Stimulated activated CD4-positive, alpha-beta T cell treated with anti-CD3 and anti-CD28 coated beads, TNF-alpha, amount 100 ng/mL, for 1 hour (primary cell): ENCODE measurements at regions not wholly inside any gene's neighbourhood (a gene's known extent, or its start where the extent isn't known, plus 50 kb on each side); places are given as distances from the start of the nearest gene placed in this dataset.

Source experiments
- DNase-seq, 3 donors: peaks; one replicate each; pipeline ENCODE4 v3.0.0-alpha.2; 2020; ENCODE audit warnings: low read depth in 3 of 3, low spot score in 1 of 3

DNA sequence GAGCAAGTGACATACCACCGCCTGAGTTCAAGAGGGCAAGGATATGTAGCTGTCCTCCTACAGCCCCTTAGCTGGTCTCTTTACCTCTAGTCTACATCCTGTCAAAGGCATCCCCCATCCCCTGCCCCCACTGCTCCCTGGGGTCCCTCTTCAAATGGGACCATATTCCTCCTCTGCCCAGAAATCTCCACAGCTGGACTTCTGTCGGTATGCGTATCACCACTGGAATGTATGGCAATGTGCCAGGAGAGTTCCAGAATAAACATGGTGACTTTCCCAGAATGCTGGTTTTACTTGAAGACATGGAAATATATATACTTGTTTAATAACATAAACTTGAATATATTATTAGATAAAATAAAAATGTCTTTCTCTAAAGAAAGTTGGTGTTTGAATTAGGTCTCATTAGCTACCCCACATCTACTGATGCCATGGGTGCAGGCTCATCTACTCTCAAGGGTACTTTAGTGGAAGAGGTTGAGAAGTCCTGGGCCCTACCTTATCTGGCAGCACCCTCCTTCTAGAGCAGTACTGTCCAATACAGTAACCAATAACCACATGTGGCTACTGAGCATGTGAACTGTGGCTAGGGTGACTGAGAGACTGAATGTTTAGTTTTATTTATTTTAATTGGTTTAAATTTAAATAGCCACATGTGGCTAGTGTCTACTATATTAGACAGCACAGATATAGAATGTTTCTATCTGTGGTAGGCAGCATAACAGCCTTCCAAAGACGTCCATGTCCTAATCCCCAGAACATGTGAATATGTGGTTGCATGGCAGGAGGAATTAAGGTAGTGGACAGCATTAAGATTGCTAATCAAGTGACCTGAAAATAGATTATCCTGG is 181.7 kb upstream of the SLC30A5 start:
- no peak for DNase-seq

GRCh38 chr5:68915079-68915478 is 178.7 kb upstream of the SLC30A5 start:
- DNase-seq = no peak

GRCh38 chr5:68918306-68918705 is 175.5 kb upstream of the SLC30A5 start:
- no peak for DNase-seq

- no peak for DNase-seq
These were observed 173.8 kb upstream of the SLC30A5 start for GRCh38 chr5:68919988-68920490.

GRCh38 chr5:68920888-68921287 is 172.9 kb upstream of the SLC30A5 start:
- DNase-seq = no peak

- DNase-seq = no peak
These were observed 171.4 kb upstream of the SLC30A5 start for GRCh38 chr5:68922172-68922987.

DNA sequence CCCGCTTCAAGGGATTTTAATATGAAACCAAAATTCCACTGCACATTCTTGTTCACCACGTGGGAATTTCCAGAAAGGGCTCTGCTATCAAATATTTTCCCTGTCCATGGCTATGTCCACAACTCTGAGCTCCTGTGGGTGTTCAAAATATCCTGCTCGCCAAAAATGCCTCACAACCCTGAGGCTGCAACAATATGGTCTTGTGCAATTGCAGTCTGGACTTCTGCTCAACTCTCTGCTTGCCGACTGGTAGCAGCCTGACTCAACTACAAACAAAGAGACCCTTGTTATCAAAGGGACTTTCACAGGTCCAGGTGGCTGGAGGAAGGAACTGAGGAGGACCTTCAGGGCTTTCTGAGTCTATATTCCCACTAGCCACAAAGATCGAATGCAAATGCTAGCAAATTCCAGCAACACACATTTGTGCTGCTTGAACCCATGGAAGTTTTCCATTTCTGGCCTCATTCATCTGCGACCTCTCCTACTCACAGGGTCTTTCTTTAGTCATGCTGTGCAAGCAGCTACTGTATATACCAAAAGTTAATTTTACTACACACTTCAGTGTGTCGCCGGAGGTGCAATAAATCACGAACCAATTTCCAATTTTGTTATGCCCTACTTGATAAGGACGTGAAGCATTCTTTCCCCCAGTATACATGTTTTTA is 169.2 kb upstream of the SLC30A5 start:
- DNase-seq = no peak

DNA sequence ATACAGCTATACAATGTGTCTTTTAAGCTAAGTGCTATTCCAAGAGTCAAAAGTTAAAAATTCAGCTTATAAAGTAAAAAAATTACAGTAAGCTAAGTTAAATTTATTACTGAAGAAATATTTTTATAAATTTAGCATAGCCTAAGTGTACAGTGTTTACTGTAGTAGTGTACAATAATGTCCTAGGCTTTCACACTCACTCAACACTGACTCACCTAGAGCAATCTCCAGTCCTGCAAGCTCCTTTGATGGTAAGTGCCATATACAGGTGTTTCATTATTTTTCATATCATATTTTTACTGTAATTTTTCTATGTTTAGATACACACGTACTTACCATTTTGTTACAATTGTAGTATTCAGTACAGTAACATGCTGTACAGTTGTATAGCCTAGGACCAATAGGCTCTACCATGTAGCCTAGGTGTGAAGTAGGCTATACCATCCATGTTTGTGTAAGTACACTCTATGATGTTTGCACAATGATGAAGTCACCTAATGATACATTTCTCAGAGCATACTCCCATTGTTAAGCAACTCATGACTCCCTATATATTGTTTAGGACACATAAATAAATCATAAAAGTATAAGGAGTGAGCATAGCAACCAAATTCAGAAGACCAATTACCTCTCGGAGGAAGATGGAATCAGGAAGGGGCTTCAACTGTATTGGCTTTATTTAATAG is 165.1 kb upstream of the SLC30A5 start:
- DNase-seq = no peak

DNA sequence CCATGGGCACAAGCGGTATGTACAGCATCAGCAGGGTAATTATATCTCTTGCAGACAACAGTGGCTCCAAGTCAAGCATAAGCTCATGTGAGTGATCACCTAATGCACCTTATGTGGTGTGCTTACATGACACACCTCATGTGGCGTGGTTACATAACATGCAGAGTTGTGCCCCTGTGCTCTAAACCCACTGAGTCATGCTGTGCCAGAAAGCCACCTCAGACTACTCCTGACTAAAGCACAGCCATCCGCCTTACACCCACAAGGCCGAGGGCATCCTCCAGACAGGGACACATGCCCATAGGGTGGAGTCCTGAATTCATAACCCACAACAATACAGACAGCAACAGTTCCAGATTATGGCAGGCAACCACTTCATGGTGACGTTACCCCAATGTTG is 163.7 kb upstream of the SLC30A5 start:
- no peak for DNase-seq

DNA sequence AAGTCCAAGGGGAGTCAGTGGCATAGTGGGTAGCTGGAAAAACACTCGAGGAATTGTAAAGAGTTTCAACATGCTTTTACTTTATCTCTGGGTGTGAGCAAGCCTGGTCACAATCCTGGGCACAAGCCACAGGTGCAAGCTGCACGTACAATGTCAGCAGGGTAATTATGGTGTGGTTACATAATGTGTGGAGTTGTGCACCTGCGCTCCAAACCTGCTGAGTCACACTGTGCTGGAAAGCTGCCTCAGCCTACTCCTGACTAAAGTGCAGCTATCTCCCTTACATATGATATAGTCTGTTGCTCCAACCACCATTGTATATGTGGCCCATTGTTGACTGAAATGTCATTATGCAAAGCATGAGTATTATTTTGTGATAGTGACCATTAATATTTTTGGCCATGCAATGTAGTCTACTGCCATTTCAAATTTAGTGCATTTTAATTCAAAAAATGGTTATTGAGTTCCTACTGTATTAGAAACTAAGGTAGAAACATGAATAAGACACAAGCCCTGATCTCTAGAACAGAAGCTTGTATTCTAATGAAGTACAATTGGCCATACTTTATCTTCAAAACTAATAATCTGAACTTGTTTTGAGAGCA is 160.9 kb upstream of the SLC30A5 start:
- DNase-seq = no peak

- no peak for DNase-seq
These were observed 151.6 kb upstream of the SLC30A5 start for GRCh38 chr5:68942169-68942568.

DNA sequence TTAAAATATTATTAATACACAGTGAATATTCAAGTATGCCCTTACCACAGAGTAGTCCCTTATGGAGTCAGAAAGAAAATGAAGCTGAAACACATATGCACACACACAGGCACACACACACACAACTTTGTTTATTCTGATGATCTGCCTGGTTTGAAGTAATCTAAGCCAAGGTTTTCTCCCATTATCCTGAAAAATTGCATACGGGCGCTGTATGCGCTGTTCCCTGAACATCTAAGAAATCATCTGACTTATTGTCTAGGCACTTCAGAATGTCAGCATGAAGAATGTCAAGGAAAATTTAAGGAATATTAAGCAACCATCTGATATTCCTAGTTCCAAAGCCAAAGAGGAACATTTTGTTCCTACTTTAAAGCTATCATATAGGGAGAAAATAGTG is 147.1 kb upstream of the SLC30A5 start:
- no peak for DNase-seq

- no peak for DNase-seq
These were observed 145.8 kb upstream of the SLC30A5 start for GRCh38 chr5:68947986-68948385.

GRCh38 chr5:68949256-68949655 is 144.6 kb upstream of the SLC30A5 start:
- no peak for DNase-seq

DNA sequence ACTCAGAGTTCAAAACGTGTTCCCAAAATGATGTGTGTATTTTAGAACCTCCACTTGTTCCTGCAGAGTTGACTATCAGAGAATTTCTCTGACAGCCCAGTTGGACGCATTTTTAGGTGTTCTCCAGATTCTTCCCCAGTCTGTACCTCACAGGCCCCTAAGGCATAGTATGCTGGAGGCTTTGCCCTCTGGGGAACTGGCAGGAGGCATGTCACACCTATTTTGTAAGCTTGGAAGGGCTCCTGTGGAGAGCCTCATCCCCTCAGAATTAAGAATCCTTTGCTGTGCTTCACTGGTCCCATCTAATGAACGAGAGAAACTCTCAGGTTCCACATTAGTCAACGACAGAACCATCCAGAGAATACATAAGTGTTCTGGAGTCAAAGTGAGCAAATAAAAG is 144.1 kb upstream of the SLC30A5 start:
- DNase-seq = no peak

GRCh38 chr5:68950125-68950524 is 143.7 kb upstream of the SLC30A5 start:
- no peak for DNase-seq

DNA sequence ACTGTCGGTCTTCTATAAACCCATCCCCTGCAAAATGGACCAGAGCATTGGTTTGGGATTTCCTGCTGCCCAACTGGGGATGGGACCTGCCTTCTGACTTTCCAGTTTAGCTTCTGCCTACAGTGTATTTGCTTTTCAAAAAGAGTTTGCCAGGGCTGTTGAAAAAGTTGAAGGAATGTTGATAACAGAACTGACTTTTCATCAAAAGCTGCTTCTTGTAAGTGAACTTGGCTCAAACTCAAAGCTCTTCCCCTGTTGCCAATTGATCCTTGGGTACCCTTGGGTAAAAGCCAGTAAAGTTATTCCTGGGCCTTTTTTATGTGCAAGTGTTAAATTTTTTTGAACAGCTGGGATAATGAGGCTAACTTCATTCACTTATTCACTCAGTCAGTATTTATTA is 142.9 kb upstream of the SLC30A5 start:
- DNase-seq = no peak

DNA sequence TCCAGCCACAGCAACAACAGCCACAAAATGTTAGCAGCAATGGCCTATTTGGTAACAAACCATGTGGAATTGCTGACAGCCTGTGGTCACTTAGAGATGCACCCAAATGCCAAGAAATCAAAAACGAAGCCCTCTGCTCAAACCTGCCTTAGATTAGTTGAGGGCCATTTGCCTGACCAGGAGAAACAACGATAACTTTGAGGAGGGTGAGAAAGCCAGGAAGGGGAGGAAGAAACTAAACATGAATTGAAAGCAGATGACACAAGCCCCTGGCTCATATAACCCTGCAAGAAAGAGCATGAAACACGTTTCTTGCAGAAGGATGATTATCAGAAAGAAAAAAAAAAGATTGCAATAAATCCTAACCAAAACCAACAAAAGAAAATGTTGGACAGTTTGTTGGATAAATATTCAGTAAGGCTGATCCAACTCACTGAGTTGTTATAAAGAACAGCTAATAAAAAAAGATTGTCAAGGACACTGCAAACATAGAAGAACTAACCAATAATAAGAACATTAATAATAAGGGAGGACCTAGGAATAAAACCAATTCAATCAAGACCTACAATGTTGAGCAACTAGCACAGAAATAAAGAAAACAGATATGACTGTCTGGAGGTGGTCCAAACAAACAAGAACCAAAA is 140.5 kb upstream of the SLC30A5 start:
- DNase-seq = no peak

DNA sequence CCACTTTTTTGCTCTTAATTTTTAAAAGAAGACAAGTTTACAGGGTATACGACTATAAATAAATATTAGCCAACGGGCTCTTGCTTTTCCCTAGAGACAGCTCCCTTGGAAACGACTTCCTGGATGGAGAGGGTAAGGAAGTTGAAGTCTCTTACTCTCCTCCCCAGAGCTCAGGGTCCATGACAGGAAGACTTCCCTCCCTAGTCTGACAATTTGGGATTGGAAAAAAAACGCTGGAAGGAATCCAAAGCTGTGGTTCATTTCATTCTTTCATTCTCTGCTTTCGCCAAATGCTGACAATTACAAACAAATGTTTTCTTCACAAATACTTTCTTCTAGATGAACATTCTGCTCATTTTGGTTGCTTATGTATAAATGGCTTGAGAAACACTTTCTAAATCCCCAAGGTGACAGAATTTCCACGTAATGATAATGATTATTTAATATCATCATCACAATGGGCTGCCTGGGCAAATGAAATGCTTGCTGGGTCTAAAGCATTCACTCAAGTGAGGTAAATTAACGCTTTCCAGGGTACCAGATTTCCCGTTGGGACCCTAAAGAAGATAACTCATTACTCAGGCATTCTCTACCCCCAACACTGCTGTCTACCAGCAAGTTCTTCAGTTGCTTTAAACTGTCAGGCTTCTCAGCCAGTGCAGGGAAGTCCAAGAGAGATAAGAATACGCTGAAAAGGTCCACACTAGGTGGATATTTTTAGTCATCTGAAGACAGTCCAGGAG is 139.8 kb upstream of the SLC30A5 start:
- no peak for DNase-seq

DNA sequence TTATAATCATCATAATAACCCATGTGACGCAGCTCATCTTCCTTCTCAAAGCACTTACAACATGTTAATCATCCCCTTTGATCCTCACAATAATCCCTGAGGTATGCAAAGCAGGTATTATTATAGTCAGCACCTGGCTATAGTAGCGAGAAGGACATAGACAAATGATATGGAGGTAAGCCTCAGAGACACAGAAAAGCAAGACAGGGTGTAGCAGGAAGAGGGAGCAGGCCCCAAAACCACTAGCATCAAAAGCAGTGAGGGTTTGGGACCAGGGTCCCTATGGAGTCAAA is 139.2 kb upstream of the SLC30A5 start:
- DNase-seq = no peak
